ENCODE measurements at regions not wholly inside any gene's neighbourhood (a gene's known extent, or its start where the extent isn't known, plus 50 kb on each side); places are given as distances from the start of the nearest gene placed in this dataset.
A peak's percentile ranks its signal among the peaks of the same experiment; 100 is the strongest.

DNA sequence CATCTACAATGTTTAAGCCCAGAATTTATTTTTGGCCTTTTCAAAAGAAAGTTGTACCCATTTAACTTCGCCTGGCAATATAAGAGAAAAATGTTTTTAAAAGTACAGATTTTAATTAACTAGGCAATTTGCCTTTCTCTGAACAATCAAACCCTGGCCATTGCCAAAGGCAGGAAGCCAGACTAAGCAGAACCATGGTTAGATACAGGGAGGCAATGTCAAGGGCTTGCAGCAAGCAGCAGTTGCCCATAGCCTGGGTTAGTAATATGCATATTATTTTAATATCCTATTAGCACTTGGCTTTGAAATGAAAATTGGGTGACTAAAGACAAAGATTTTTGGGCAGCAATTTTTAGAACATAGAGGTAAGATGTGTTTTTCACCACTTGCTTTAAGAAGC lies 51.1 kb upstream of the FRMD6 start:
- 90% methylated on average over 1 of the region's 1 CpG for WGBS (ENCODE audit: low lambda C conversion rate)
- peak overlapping the region in 1 of 2 experiments; percentile 89; a peak in 2 of 4 replicates for H3K27ac ChIP-seq (ENCODE audit: low read depth in 2 of 2, low read length in 1 of 2)
- peaks cover 2 to 54% of the 10 kb centered on the region in 2 experiments for H3K4me1 ChIP-seq (ENCODE audit: control insufficient read depth in 1 of 2, insufficient read depth in 2 of 2, low read depth in 1 of 2, low read length in 1 of 2)
- H3K36me3 ChIP-seq (replicated peaks in 1 of 2; ENCODE audit: control insufficient read depth in 1 of 2, insufficient read depth in 2 of 2, low read length in 1 of 2): no peaks in the 10 kb centered on the region
- H3F3A ChIP-seq (replicated peaks; ENCODE audit: insufficient read depth): peaks cover 74% of the 10 kb centered on the region
- H3K4me3 ChIP-seq (ENCODE audit: low read depth in 2 of 2, low read length in 1 of 2): no peak overlapping the region
- H4K20me1 ChIP-seq (ENCODE audit: insufficient read depth): no peaks in the 10 kb centered on the region
- no peaks in the 10 kb centered on the region for H3K9me2 ChIP-seq
- CTCF ChIA-PET: interaction anchor here (1.4 to 1.8 kb wide), 3 partner anchors 8 to 217 kb away, joined by 3 to 5 read pairs (median 4); no protein-coding TSS in a partner anchor
- no peak overlapping the region for H3K9ac ChIP-seq
- H2AFZ ChIP-seq (ENCODE audit: low read depth): no peak overlapping the region
- H3K79me2 ChIP-seq (ENCODE audit: insufficient read depth): peaks cover 11% of the 10 kb centered on the region; the same call in 1 of the 2 replicates
- POLR2A ChIA-PET: no interaction called here
- no peaks in the 10 kb centered on the region for H3K9me3 ChIP-seq
- TF ChIP-seq, protein P1, sequence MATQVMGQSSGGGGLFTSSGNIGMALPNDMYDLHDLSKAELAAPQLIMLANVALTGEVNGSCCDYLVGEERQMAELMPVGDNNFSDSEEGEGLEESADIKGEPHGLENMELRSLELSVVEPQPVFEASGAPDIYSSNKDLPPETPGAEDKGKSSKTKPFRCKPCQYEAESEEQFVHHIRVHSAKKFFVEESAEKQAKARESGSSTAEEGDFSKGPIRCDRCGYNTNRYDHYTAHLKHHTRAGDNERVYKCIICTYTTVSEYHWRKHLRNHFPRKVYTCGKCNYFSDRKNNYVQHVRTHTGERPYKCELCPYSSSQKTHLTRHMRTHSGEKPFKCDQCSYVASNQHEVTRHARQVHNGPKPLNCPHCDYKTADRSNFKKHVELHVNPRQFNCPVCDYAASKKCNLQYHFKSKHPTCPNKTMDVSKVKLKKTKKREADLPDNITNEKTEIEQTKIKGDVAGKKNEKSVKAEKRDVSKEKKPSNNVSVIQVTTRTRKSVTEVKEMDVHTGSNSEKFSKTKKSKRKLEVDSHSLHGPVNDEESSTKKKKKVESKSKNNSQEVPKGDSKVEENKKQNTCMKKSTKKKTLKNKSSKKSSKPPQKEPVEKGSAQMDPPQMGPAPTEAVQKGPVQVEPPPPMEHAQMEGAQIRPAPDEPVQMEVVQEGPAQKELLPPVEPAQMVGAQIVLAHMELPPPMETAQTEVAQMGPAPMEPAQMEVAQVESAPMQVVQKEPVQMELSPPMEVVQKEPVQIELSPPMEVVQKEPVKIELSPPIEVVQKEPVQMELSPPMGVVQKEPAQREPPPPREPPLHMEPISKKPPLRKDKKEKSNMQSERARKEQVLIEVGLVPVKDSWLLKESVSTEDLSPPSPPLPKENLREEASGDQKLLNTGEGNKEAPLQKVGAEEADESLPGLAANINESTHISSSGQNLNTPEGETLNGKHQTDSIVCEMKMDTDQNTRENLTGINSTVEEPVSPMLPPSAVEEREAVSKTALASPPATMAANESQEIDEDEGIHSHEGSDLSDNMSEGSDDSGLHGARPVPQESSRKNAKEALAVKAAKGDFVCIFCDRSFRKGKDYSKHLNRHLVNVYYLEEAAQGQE (IDR thresholded peaks at IDR 0.05; ENCODE audit: low read depth, low read length): no peak
- TF ChIP-seq RAD21 (IDR thresholded peaks at IDR 0.05; ENCODE audit: low read length) (no peak), EP300 (IDR thresholded peaks at IDR 0.05; ENCODE audit: borderline replicate concordance in 1 of 2, low read depth in 1 of 2, low read length in 1 of 2) (no peak), ELF1 (IDR thresholded peaks at IDR 0.05) (no peak), RFX5 (IDR thresholded peaks at IDR 0.05; ENCODE audit: low read length) (no peak), TEAD4 (IDR thresholded peaks at IDR 0.05; ENCODE audit: borderline replicate concordance, insufficient read depth) (no peak)
- TF ChIP-seq, protein P2, sequence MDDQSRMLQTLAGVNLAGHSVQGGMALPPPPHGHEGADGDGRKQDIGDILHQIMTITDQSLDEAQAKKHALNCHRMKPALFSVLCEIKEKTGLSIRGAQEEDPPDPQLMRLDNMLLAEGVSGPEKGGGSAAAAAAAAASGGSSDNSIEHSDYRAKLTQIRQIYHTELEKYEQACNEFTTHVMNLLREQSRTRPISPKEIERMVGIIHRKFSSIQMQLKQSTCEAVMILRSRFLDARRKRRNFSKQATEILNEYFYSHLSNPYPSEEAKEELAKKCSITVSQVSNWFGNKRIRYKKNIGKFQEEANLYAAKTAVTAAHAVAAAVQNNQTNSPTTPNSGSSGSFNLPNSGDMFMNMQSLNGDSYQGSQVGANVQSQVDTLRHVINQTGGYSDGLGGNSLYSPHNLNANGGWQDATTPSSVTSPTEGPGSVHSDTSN (IDR thresholded peaks at IDR 0.05): no peak
- TF ChIP-seq, protein P3, sequence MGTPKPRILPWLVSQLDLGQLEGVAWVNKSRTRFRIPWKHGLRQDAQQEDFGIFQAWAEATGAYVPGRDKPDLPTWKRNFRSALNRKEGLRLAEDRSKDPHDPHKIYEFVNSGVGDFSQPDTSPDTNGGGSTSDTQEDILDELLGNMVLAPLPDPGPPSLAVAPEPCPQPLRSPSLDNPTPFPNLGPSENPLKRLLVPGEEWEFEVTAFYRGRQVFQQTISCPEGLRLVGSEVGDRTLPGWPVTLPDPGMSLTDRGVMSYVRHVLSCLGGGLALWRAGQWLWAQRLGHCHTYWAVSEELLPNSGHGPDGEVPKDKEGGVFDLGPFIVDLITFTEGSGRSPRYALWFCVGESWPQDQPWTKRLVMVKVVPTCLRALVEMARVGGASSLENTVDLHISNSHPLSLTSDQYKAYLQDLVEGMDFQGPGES (IDR thresholded peaks at IDR 0.05; ENCODE audit: low read depth, low read length): no peak
- DNase-seq: no peak
- H3K4me2 ChIP-seq: no peak overlapping the region
- H3K27me3 ChIP-seq (ENCODE audit: insufficient read depth): no peaks in the 10 kb centered on the region

Small RNA genes lying in the stretch of these regions (small RNA-seq; reads per million reads assigned to genes)
- gene RNU6-1291P: 0 reads per million in 7 experiments

All from SK-N-SH (cell line).